ENCODE measurements at regions not wholly inside any gene's neighbourhood (a gene's known extent, or its start where the extent isn't known, plus 50 kb on each side); places are given as distances from the start of the nearest gene placed in this dataset.

DNA sequence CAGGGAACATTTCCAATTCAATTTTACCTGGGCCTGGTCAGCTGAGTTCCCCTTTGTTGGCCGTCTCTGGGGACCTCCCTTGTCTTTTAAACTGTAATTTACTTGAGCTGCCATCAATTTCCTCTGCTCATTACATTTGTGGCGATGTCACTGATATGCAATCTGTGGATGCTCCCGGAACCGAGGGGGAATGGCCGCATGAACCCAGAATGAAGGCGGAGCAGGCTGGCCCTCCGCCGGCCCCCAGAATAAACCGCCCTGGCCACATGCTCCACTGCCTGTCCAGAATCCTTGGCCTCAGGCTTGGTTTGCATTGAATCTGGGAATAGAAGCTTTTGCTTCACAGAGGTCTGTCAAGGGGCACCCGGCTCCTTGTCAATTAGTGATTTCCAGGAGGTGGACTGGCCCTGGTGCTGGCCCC lies 276.8 kb downstream of the TEX29 start:
- no peak for DNase-seq

DNA sequence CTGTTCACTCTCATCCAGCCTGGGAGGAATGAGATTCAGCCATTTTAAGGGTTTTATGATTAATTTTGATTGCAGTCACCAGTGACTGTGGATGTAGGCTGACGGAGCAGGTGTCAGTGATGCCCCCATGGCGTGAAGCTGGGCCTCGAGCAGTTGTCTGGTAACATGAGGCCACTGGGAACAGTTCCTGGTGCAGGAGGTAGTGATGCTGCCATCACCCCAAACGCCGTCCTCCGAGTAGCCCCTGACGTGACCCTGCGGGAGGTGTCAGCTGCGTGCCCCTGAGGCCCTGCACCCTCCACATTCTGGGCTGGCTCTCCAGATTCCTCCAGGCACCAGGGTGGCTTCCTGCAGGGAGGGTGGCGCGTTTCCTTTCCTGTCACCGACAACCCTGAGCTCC lies 277.2 kb downstream of the TEX29 start:
- no peak for DNase-seq

DNA sequence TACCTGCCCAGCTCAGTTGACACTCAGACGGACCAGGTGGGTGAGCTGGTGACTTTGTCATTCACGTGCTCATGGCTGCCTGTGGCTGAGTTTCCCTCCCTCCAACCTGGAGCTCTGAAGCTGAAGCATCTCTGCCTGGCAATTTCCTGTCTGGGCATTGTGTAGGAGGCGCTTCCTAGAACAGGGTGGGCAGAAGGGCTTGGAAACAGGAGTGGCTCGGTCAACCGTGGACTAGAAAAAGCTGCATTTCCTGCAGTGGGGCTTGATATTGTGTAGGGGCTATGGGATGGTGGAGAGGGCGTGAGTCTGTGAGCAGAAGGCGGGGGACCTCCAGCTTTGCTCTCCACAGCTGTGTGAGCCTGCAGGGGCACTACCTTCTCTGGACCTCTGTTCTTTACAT lies 278.3 kb downstream of the TEX29 start:
- no peak for DNase-seq

DNA sequence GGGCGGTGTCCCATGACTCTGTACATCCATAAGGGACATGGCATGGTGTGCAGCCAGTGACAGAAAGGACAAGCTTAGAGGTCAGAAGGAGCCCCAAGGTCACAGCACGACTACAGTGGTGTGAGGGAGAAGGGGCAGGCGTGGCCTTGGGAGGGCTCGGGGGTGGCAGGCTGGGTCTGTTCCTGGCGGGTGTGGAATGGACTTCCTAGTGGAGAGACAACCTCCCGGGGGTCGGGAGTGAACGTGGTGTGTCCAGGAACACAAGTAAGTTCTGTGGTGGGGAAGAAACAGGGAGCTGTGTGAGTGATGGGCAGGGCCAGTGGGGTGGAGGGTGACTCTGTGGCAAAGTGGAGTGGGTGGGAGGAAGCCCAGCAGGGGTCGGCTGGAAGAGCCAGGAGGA lies 279.3 kb downstream of the TEX29 start:
- DNase-seq, result no peak

DNA sequence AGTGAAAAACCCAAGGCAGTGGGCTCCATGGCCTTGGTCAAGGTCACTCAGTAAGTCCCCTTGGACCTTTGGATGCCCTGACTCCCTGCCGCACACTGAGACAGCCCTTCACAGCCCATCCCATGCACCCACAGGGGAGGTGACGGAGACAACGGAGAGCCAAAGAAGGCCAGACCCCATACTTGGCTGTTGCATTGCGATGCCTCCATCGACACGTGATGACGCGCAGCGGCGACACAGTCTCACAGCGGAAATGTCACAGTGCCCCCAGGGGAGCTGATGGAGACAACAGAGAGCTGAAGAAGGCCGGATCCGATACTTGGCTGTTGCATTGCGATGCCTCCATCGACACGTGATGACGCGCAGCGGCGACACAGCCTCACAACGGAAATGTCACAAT lies 282.4 kb downstream of the TEX29 start:
- no peak for DNase-seq

DNA sequence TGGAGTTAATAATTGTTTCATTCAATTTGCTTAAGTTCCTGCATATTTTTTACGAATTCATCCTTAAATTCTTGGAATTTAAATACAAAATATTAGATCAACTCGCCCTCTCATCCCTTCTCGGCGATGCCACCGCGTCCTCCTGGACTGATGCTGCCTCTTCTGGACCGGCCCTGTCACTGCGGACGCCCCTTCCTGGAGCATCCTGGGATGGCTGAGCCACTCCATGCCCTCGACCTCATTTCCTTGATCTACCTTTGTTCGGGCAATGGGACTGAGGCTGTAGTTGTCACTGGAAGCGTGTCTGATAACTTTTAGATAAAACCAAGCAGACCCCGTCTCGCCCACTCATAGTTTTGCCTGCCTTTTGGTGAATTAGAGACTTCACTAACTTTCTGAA lies 283.7 kb downstream of the TEX29 start:
- no peak for DNase-seq

DNA sequence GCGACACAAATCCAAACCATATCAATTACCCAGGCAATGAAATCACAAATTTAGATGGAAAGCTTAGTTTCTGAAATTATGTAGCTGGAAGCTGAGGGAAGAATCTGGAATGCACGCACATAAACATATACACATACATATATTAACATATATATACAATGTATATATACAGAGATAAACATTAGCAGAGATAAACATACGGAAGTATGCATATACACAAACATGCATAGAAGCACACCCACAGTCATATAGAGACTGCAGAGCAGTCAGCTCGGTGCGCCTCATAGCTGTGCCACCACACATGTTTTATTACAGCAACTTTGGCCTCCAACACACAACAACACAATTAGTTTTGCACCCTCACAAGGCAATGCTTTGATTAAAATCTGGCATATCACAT lies 288.1 kb downstream of the TEX29 start:
- no peak for DNase-seq

DNA sequence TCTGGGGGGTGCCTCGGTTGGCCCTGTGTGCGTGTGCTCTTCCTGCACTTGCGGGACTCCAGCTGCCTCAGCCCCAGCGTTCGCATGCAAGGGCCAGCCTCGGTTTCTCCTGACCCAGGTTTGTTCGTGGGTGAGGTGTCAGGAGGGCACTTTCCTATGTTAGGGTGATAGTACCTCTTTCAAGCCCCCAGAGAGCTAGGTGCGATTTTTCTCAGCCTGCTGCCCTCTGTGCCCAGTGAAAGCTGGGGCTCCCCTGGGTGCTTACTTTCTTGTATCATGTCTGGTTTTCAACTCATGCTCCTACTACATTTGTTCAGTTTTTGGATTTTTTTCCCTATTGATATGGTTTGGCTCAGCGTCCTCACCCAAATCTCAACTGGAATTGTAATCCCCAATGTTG lies 289.2 kb downstream of the TEX29 start:
- no peak for DNase-seq

DNA sequence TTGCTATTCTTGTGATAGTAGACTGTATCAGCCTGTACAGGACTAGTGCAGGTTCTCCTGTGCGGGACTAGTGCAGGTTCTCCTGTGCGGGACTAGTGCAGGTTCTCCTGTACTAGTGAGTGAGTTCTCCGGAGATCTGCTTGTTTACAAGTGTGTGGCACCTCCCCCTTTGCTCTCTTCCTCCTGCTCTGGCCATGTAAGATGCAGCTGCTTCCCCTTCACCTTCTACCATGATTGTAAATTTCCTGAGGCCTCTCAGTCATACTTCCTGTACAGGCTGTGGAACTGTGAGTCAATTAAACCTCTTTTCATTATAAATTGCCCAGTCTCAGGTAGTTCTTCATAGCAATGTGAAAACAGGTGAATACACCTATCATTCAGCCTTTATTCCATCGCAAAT lies 289.6 kb downstream of the TEX29 start:
- DNase-seq, result peak; percentile 76

DNA sequence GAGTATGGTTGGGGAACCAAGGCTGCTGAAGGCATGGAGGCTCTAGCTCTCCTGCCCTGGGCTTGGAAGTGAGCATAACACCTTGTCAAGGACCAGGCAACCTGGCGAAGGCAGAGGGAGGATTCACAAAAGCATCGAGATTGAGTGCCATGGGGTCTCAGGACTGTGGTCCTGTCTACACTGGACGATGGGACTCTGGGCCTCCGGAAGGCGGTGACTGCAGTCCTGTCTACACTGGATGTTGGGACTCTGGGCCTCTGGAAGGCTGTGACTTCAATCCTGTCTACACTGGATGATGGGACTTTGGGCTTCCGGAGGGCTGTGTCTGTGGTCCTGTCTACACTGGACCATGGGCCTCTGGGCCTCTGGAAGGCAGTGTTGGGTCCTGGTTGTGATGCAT lies 290.4 kb downstream of the TEX29 start:
- DNase-seq, result no peak

DNA sequence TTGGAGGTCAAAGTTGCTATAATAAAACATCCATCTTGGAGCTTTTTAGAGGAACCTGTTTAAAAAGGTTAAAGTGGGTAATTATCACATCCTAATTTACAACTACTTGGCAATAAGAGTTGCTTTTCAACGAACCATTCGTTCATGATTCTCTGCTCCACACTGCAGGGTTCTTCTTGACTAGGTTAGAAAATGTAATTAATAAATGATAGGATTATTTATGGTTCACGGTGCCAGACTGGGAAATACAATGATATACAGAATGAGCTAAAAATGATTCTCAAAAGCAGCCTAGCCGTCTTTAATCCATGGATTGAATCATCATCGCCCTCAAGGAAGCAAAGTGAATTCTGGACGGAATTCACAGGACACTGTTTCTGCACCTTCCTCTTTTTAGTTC lies 291.2 kb downstream of the TEX29 start:
- DNase-seq, result peak; percentile 31

DNA sequence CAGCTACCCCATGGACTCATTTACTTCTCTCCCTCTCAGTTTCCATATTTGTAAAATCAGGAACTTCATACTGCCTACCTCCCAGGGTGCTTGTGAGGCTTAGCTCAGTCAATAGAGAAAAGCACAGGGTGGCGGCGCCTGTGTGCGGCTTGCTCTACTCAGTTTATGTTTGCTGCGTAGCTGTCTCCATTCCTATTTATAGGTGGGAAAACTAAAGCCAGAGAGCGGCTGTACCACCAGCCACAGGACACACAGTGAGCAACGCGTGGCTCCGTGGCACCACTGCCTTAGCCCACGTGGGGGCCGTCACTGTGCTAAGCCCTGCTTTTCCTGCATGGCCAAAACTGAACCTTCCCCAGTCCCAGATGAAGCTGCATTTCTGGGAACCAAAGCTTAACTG lies 292.4 kb downstream of the TEX29 start:
- DNase-seq, result no peak

DNA sequence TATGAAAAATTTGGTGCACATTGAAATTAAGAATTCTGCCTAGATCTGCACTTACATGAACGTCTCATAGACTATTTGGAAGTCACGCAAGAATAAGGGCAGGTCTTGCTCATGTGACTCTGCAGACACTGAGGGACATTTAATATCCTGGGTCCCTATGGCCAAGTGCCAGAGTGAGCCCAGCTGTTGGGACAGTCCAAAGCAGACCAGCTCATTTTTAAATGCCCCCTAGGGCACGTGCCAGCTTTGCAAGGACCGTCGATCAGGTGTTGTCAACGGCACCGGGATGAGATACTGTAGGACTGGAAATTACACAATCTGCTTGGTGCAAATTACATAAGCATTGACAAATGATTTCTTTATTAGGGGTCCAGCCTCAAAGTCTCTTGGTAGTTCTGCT lies 293.6 kb downstream of the TEX29 start:
- DNase-seq, result no peak

DNA sequence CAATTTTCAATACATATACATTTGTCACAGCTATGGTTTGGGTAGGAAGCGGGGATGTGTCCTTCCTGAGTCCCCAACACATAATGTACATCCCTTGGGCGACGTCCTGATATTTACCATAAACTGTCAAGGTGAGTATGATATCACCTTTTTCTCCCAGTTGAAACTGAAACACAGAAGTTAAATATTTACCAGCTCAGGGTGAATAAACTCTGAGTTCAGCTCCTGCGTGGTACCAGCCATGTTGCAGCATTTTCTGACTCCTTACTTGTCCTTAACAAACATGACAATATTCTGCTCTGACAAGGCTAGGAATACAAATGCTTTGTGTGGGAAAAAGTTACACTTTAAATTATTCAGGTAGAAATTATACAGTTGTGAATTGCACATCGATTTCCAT lies 294.2 kb downstream of the TEX29 start:
- DNase-seq, result no peak

DNA sequence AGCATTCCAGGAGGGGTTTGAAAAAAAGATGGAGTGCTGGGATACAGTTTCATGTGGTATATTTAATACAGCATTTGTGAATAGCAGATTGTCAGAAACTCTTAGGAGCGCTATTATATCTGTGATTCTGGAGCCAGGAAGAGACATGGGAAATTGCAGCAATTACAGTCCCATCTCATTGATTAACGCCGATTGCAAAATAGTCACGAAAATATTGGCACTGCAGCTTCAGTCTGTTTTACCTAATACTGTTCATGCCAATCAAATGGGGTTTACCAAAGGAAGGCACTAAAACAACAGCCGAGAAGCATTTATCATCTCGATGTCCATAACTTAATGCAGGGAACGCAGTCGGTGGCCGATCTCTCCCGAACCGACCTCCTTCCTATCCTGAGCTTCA lies 295.8 kb downstream of the TEX29 start:
- no peak for DNase-seq

DNA sequence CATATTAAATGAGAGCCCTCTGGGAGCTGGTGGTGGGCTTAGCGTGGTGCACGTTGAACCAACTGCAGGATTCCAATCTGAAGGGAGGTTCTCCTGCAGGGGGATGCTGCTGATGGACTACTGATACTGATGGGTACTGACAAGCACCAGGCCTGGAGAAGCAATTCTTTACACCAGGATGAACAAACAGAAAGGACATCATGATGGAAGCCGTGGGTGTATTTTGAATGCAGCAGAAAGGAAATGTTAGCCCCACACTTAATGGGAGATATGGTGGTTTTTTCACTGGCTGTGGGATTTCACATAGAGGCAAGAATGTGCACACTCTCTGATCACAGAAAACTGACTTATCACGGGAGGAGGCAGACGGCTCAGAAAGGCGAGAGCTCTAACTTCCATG lies 299.7 kb downstream of the TEX29 start:
- no peak for DNase-seq

DNA sequence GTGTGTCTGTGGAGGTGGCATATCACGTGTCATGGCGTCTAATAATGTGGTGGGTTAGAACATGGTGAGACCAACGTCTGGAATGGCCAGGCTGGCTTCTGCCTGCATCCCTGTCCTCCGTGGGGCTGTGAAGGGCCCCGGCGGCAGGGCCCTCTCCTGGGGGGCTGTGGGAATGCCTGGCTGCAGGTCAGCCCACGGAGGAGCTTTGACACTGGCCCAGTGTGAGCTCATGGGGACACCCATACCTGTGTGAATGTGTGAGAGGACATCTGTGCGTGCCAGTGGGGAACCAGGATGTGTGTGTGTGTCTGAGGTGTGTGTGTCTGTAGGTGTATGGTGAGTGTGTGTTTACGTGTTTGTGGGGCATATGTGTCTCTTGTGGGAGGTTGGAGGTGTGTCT lies 300.1 kb downstream of the TEX29 start:
- DNase-seq, result no peak

DNA sequence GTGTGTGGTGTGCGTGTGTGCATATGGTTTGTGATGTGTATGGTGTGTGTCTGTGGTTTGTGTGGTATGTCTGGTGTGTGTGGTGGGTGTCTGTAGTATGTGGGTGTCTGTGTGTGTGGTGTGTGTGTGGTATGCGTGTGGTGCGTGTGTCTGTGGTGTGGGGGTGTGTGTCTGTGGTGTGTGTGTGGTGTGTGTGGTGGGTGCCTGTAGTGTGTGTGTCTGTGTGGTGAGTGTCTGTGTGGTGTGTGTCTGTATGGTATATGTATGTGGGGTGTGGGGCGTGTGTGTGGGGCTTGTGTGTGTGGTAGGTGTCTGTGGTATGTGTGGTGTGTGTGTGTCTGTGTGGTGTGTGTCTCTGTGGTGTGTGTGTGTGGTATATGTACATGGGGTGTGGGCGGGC lies 300.7 kb downstream of the TEX29 start:
- DNase-seq, result no peak

DNA sequence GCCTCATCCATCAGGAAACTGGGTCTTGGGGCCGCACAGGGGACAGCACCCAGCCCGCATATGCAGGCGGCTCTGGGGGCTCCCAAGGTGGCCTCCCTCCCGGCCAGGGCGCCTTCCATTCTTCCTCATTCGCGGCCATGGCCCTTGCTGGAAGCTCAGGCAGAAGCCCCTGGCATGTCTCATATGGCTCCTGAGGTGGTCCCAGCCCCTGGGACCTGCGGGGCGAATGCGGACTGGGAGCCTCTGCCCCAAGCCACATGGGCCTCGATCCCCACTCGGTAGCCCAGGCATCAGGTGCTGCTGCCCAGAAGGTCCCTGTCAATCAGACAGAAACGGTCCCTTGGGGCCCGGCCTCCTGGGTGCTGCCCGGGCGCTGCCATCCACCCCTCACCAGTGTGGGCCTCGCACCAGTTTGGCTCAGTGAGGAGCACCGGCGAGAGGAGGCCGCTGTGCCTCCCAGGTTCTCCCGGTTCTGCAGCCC lies 301.6 kb downstream of the TEX29 start:
- DNase-seq, result no peak

DNA sequence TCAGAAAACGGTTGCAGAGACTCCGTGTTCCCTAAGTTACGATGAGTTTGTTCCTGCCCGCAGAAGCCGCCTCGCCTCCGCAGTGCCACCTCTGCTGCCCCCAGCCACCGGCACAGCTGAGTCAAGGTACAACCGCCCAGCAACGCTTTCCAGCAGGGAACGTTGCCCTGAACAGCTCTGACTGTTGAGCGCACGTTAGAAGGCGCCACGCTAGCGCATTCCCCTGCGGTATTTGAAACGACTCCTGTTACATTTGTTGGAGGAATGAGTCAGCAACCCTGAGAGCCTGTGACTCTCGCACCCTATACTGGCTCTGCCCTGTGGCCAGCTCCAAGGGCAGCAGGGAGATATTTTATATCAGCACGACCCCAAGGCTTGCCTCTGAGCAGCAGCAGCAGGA lies 302.8 kb downstream of the TEX29 start:
- DNase-seq, result no peak

DNA sequence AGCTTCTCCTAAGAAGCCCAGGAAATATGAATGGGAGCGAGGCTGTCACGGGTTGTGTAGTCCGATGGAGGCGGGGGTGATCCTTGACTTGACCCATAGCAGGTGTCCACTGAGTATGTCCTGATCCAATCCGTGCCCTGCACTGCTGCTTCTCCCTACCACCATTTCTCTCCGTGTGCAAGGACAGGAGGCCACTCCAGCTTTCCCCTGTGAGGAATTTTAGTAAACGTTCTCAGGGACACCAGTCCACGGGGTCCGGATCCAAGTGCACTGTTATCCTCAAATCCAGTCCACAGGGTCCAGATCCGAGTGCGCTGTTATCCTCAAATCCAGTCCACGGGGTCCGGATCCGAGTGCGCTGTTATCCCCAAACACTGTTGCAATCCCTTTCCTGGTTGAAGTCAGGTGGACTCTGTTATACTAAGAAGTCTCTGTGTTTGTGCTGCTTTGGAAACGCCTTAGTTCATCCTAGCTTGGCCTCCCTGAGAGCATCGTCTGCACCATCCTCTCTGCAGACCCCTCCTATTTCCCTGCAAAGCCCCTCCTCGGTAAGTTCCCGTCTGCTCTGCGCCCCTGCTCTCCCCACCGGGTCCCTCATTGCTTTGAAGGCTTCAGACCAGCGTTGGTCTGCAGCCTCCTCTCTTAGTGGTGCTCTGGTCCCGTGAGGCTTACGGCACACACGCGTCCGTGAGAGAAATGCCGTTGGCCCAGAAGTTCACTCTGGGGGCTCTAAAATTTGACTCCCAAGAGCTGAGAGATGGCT lies 303.5 kb downstream of the TEX29 start:
- no peak for DNase-seq

DNA sequence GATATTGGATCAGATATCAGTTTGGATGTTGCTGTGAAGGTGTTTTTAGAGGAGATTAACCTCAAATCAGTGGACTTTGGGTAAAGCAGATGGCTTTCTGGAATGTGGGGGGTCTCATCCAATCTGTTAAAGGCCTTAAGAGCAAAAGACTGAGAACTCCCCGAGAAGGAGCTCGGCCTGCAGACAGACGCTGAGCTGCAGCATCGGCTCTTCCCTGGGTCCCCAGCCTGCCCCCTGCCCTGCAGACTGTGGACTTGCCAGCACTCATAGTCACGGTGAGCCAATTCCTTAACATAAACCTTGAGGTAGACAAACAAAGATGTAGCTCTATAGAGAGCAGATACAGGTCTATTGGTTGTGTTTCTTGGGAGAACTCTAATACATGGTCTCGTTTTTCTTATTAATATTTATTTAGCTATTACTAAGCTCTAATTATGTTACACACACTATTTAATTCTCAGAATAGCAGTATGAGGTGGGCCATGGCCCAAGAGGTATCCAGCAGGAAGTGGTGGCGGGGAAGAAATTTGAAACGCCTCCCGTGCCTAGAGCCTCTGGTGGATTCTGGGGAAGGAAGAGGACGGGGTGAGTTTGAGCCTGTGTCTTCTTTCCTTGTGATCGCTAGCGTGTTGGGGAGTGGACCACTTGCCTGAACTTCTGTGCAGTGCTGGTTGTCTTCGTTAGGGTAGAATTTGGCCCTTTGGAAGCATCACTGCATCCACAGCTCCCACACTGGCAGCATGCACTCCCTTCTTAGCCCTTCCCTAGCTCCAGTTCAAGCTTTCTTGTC lies 305.3 kb downstream of the TEX29 start:
- no peak for DNase-seq

DNA sequence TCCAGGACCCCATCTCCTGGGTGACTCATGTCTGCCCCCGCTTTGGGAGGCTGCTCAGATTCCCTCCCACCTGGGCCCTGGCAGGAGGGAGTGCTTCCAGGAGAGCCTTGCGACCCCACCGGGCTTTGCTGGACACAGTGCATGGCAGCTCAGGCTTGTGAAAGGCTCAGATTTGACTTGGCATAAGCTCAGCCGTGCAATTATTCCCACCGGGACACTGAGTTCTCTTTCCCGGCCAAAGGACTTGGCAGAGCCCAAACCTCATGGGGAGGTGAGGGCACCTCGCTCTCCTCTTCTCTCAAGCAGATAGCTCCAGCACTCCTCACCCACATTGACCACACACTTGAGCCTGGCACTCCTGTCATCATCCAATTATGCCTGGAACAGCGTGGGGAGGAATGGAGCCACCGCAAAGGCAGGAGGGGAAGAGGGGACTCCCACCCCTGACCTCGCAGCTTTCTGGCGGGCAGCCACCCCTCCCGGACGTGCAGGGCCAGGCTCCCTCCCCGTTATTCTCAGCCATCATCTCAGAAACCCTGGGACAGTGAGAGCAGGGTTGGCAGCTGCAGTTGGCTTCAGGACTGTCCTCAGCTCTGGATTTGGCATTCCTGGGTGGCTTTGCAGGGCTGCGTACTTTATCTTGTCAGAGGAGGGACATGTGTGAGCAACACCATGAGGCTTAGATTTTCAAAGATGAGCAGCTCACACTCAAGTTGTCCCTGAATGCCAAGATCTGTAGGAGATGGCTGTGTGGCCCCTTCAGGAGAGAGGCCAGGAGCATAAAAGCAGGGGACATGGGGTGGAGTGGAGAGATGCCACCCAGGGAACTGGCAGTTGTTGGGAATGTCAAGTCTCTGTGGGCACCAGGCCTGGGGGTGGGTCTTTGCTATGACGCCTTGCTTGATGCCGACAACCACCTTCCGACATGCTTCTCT lies 306.2 kb downstream of the TEX29 start:
- peak; percentile 97 for DNase-seq

Data from DMS79 (cell line).